ENCODE measurements at regions not wholly inside any gene's neighbourhood (a gene's known extent, or its start where the extent isn't known, plus 50 kb on each side); places are given as distances from the start of the nearest gene placed in this dataset.

DNA sequence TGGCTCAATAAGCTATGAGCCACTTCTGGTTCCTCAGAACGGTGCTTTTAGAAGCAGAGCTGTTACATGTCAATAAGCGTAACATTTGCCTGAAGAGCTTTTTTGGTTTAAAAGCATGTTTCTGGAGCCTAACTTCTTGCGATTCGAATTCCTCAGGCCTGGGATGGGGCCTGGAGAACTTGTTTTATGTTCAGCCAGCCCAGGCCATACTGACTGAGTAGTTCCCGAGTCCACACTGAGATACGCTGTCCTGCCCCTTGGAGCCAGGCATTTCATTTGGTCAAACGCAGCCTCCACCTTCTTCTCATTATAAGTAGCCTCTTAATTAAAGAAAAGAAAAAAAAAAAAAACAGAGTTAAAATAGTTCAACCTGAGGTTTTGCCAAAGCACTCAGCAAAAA is 260.6 kb upstream of the ANKRD55 start:
- TF ChIP-seq POLR2A (IDR thresholded peaks at IDR 0.05; ENCODE audit: low read depth, low read length) (no peak), SPI1 (IDR thresholded peaks at IDR 0.05; ENCODE audit: low read depth, low read length) (no peak), POLR2AphosphoS5 (IDR thresholded peaks at IDR 0.05; ENCODE audit: low read depth, low read length) (no peak), TAF1 (IDR thresholded peaks at IDR 0.05; ENCODE audit: low read depth, low read length) (no peak), PAX5 (IDR thresholded peaks at IDR 0.05; ENCODE audit: insufficient read depth, low read length, severe bottlenecking) (no peak), POU2F2 (IDR thresholded peaks at IDR 0.05; ENCODE audit: low read depth, low read length) (no peak)

All from GM12891 (cell line).